ENCODE measurements at regions not wholly inside any gene's neighbourhood (a gene's known extent, or its start where the extent isn't known, plus 50 kb on each side); places are given as distances from the start of the nearest gene placed in this dataset.

- DNase-seq (ENCODE audit: low read depth) = no peak
- TF ChIP-seq CTCF (IDR thresholded peaks at IDR 0.05; ENCODE audit: low read depth, low read length, missing control alignments) = no peak
- no peak overlapping the region for H3K4me3 ChIP-seq (ENCODE audit: low read depth, low read length)
- in situ Hi-C loops (cut with HindIII; ENCODE audit: low sequenced_read_pairs) = no loop called here
Observed at GRCh38 chr6:139473231-139473701, 98.8 kb upstream of the CITED2 start.

GRCh38 chr6:139472351-139473015 lies 98.0 kb upstream of the CITED2 start:
- no peak overlapping the region for H3K4me3 ChIP-seq (ENCODE audit: low read depth, low read length)
- no peak for DNase-seq (ENCODE audit: low read depth)
- no peak for TF ChIP-seq CTCF (IDR thresholded peaks at IDR 0.05; ENCODE audit: low read depth, low read length, missing control alignments)
- in situ Hi-C loops (cut with HindIII; ENCODE audit: low sequenced_read_pairs) = no loop called here

DNA sequence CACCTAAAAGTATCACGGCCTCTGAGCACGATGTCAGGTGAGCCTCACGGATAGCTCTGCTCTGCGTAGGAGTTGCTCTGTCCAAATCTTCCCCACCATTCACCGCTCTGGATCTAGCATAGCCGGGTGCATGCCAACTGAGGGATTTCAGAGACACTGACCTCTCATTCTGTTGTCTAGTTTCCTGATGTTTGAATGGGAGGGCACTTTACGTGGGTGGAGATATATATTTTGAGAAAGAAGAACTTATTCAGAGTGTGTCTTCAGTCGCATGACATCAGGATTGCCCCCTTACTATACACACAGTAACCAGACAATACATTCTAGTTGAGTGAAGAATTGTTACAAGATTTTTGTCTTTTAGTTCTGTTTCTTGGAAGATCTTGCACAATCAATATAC lies 96.5 kb upstream of the CITED2 start:
- no peak for DNase-seq (ENCODE audit: low read depth)
- in situ Hi-C loops (cut with HindIII; ENCODE audit: low sequenced_read_pairs) = no loop called here
- H3K4me3 ChIP-seq (ENCODE audit: low read depth, low read length) = no peak overlapping the region
- no peak for TF ChIP-seq CTCF (IDR thresholded peaks at IDR 0.05; ENCODE audit: low read depth, low read length, missing control alignments)

DNA sequence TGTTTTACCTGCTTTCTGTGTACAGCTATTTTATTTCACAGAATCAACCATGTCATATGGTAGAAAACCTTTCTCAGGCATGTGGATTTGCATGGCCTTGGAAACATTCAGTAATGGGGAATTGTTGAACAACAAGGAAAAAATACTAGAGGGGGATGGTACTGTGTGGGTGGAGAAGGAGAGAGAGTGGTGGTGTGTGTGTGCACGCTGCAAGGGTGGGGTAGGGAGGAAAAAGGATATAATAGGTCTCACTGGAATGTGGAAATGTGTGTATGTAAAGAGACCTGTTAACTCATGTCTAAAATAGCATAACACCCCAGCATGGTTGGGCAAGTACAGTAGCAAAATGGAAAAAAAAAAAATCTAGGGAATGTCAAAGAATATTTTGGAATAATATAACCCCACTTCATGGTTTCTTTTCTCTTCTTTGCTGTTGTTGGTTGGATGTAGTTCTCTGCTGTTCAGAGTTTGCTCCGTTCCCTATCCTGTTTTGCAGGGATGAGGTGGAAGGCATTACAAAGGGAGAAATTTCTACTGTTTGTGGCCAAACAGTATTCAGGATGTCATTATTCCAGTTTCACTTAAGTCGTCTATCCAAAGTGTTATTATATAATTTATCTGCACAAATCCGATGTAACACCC lies 93.9 kb upstream of the CITED2 start:
- H3K4me3 ChIP-seq (ENCODE audit: low read depth, low read length) = no peak overlapping the region
- TF ChIP-seq CTCF (IDR thresholded peaks at IDR 0.05; ENCODE audit: low read depth, low read length, missing control alignments) = no peak
- in situ Hi-C loops (cut with HindIII; ENCODE audit: low sequenced_read_pairs) = no loop called here
- no peak for DNase-seq (ENCODE audit: low read depth)

- H3K4me3 ChIP-seq (ENCODE audit: low read depth, low read length) = no peak overlapping the region
- TF ChIP-seq CTCF (IDR thresholded peaks at IDR 0.05; ENCODE audit: low read depth, low read length, missing control alignments) = no peak
- DNase-seq (ENCODE audit: low read depth) = no peak
- in situ Hi-C loops (cut with HindIII; ENCODE audit: low sequenced_read_pairs) = no loop called here
Observed at GRCh38 chr6:139457476-139457875, 83.0 kb upstream of the CITED2 start.

DNA sequence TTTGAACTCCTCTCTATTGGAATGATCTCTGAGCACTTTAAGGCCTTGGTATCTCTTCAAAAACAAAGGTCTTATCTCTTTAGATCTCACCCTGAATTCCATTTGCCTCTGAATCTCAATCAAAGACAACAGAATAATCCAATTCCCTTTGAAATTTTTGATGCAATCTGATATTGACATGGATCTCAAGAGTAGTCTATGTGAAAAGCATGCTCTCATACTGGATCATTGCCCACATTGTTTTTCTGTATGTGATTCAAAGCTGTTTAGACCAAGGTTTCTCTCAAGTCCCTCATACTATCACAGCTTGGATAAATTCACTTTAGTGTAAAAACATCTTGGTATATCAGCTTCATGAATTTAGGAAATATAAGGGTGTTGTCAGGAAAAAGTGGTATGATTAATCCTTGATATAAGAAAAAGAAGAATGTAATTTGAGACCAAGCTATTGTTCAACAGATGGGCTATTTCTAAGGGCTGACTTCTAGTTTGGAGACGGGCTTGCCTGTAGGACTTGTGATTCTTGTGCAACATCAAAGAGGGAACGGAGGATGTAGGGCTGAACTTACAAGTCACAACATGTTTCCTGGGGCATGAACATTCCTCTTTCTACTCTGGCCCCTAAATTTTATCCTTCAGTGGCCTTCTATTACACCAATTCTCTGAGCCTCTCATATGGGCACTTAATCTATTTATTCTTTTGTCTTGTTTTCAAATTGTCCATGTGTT lies 77.9 kb upstream of the CITED2 start:
- TF ChIP-seq CTCF (IDR thresholded peaks at IDR 0.05; ENCODE audit: low read depth, low read length, missing control alignments) = no peak
- DNase-seq (ENCODE audit: low read depth) = no peak
- in situ Hi-C loops (cut with HindIII; ENCODE audit: low sequenced_read_pairs) = no loop called here
- no peak overlapping the region for H3K4me3 ChIP-seq (ENCODE audit: low read depth, low read length)
